ENCODE measurements at regions not wholly inside any gene's neighbourhood (a gene's known extent, or its start where the extent isn't known, plus 50 kb on each side); places are given as distances from the start of the nearest gene placed in this dataset.
"Not testable (repeated sequence)": the region's sequence is repeated elsewhere in the genome, so short reads cannot be mapped to it uniquely, and the experiment has no call there.

DNA sequence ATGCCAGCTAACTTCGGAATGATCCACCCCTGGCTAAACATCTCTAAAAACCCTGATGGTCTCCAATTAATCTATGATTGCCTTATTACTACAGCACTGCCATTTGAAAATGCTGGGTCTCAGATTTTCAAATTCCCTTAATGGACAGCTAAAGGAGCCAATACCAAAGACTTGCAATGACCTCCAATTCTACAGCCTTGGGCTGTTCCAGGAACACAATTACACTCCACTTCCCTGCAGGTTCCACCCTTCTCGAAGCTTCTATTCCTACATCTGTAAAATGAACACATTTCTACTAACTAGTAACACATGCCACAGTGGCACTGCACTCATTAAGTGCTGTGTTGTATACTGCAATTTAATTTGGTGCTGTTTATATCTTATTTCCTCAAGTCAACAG is 85.7 kb upstream of the AK4 start:
- DNase-seq (ENCODE audit: low spot score) = no peak

DNA sequence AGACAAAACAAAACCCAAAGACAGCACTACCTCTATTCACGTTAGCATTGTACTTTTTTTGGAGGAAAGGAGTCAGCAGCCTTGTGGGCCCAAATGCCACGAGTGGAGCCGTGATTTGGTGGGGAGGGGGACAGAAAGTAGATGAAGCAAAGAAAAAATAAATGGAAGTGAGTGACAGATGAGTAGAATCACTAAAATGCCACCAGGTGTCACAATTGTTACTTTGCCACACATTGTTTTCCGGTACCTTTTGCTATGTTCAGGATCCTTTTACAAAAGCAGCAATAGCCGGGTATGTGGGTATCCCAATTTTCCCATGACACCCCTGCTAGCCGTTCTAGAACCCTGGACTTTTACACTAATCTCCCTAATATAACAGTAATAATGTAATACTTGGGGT is 85.0 kb upstream of the AK4 start:
- DNase-seq (ENCODE audit: low spot score) = no peak

DNA sequence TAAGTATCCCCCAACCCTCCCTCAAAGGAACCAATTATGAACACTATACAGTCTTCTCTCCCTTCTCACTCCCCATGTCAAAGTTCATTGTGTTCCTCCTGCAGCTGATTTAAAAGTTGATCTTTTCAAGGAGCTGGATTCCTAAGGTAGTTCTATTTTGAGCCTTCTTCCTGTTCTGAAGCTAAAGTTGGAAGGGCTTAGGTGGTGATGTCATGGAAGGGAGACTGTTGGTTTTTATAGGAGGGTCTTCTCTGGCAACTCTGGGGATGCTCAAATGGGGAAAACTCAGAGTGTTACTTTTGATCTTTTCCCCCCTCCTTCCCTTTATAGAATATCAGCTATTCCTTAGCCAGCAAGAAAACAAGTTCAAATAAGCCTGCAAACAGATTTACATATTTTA is 83.0 kb upstream of the AK4 start:
- DNase-seq (ENCODE audit: low spot score) = no peak

DNA sequence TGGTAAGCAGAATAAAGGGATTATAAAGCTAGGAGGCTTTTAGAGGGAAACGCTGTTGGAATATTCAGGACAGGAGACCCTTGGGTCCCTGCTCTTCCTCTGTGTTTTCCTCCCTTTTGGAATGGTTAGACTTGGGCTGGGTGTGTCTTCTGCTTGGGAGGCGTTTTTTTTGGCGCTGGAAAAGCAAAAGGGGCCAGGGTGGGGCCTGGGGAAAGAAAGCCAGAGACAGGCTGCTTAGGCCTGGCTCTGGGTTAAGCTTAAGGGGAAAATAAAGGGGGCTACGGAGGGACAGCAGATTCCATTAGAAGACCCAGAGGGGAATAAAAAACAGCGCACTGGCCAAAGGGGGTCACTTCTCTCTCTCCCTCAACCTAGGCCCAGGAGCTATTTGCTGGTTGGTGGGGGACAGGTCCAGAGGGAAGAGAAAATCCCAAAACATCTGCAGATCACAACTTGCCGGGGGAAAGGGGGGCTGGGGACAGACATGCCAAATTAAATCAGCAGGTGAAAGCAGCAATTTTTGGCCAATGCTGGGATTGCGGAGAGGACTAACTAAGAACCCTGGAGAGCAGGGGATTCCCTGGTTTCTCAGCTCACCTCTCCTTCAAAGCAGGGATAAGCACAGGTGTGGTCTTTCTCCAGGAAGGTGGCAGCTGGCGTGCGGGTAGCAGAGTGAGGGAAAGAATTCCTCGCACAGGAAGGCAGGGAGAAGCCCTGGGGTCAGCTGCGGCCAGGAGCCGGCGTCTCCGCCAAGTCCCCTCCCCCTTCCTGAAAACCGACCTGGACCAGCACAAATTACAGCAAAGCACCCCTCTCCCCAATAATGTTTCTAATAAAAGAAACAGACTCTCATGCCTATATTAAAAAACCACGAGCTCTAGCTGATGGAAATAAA is 82.2 kb upstream of the AK4 start:
- no peak for DNase-seq (ENCODE audit: low spot score)

DNA sequence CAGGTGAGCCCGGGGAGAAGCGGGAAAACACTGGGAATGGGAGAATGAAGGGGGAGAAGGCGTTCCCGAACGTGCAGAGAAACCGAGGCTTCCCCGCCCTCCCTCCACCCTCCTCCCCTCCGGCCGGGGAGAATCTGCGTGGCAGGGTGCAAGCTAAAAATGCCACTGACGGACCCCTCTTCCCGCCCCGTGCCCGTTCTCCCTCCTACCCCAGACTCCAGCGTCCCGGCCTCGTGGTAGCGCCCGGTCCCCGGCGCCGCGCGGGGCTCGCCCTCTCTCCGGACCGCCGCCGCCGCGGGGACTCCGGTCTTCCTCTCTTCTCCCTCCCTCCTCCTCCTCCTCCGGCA is 81.6 kb upstream of the AK4 start:
- no peak for DNase-seq (ENCODE audit: low spot score)

DNA sequence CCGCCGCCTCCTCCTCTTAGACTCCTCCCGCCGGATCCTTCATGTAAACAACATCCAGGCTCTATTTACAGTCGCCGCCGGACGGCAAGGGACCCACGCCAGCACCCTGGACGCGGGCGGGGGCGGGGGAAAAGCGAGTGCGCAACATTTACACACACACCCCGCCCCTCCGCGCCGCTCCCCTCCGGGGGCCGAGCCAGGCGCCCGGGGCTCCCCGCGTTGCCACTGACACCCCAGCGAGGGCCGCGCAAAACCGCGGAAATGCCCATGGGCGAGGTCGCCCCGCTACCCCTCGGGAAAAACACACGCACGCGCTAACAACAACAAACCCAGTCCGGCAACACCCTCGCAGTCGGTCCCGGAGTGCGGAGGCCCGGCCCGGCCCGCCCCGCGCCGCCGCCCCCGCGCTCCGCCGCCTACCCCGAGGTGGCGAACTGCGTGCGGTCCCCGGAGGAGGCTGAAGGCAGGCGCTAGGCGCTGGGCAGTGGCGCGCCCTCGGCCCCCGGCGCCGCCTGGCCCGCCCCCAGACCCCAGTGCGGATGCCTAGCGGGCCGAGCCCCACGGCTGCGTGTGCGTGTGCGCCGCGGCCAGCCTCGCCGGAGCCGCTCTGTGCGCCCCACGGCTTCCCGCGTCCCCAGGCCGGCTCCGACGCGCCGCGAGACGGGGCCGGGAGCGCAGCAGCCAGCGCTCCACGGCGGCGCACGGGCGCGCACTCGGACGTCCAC is 81.1 kb upstream of the AK4 start:
- DNase-seq (ENCODE audit: low spot score) = peak; percentile 92

DNA sequence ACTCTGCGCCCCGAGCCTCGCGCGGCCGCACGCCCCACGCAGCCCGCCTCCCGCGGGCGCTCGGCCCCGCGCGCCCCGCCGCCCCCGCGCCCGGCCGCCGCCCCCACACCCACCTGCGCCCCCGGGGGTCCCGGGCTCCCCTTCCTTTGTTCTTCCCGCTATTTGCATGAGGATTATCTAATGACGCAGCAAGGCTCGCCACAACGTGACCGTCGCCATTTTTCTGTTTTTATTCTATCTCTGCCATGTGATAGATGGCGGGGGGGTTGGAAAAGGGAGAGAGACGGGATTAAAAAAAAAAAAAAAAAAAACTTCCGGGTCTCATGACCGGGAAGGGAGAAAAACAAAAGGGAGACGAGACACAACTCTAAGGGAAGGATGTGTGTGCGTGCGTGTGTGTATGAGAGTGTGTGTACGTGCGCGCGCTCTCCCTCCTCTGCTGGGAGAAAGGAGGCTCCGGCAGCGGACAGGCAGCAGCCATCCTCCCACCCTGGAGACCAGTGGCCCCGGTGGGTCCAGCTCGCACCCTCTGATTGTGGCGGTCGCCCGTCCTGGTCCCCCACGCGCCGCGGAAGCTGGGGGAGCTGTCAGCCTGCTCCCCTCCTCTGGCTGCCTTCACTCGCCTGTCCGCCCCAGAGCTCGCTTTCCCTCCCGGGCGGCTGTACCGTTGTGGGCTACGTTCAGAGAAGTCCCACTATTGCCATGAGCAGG is 80.4 kb upstream of the AK4 start:
- peak; percentile 87 for DNase-seq (ENCODE audit: low spot score)

DNA sequence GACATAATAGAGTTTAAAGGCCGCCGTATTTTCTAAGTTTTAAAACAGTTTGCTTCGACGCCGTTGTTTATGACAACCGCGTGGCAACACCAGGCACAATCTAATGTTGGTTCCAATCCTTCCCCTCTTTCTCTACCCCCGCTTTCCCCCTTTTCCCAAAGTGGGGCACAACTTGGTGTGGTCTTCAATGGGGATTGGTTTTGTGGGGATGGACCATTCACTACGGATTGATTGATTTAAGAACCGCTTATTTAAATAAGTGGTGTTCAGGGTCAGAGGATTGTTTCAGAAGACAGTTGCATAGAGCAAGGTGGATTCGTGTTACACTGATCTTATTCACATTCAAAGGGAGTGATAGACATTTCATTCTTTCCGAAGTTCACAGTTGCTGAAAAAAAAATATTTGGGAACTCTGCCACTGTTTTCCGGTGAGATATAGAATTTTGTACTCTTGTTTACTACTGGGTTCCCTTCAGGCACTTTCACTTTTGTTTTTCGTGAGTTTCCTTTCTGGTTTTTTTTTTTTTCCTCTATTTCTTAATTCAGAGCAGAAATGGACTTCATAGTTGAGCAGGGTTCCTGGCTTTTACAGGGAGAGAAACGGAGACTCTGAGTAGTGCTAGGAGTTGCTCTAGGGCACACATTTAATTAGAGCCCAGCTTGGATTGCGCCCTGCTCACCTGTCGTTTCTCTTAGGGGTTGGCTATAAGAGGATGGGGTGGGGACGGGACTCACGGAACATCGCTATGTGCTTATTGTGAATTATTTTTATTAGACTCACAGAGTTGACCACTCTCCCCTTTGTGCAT is 79.6 kb upstream of the AK4 start:
- no peak for DNase-seq (ENCODE audit: low spot score)

DNA sequence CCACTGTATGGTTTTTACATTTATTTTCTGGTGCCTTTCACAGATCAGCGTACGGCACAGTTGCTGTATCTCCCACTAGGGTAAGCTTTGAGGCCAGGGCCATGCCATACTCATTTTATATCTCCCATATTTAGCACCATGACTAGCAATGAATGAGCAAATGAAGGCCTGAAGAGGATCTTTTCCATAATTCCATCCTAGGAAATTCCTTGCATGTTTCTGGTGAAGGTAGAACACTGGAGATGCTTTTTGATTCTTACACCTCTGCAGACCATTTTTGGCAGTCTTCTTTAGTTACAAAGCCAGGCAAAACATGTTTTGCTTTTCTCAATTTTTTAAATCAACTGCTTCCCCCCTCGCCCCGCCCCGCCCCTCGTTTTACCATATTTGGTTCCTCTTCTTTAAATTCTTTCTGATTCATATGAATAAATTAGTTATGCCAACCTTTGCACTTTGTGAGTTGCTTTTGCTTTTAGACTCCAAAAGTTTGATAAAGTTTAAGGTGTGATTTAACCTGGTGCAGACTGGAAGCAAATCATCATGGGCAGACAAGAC is 78.9 kb upstream of the AK4 start:
- DNase-seq (ENCODE audit: low spot score) = no peak

DNA sequence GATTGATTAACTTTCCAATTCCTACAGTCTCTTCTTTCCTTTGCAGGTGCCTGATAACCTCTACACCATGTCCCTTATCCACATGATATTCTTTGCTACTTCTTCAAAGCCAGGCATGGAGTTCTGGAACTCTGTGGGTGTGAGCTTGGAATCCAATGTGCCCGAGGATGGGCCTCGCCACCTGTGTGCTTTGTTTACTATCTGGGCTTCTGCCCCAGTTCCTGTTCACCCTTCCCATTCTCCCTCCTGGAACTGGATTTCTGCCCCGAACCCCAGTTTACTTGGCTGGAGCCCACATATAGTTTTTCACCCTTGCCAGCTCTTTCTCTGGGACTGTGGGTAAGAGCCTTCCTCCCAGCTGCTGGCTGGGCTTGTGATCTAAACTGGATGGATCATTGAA is 75.2 kb upstream of the AK4 start:
- no peak for DNase-seq (ENCODE audit: low spot score)

DNA sequence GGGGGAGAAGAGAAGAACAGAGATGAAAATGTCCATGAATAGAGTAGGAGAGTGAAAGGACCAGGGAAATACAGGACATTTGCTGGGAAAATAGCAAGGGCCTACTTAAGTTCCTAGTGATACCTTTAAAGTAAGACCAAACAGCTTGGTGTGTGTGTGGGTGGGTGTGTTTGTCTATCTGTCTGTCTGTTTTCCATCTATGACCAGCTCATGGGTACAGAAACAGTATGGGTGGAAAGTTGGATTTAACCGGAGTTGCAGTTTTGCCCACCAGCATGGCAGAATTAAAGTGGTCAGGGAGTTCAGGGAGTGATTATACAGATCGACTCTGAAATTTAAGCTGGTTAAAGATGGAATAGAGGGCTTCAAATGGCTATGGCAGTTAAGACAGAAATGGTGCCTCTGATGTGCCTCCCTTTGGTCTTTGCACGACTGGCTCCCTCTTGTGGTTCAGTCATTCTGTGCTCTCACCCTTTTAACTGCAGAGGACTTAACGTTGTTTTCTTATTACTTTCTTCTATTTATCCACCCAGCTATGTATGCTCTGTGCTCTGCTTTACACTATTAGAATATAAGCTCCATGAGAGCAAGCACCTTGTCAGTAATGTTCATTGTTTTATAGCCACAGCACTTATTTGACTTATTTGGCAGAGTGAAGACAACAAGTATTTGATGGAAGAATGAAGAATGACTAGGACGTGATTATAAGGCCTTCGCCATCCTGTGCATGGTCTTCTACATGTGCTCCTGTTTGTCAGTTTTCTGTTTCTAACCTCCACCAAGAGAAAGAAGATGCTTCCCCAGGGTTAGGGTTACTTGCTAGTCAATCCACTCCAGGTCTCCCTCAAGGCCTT is 72.7 kb upstream of the AK4 start:
- DNase-seq (ENCODE audit: low spot score) = peak; percentile 83

DNA sequence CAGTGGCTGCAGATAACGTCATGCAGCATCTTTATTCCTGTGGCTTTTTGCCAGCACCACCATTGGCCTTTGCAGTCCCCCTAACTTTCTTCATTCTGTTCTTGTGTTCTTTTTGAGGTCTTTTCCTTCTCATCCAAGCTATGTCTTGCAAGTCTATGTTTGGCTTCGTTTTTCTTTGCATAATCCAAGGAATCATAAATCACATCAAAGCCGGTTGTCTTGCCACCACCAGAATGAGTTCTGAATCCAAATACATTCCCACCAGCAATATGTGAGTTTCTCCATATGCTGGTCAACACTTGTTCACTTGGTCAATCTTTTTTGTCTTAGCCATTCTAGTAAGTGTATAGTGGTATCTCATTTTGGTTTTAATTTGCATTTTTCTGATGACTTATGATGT is 70.6 kb upstream of the AK4 start:
- DNase-seq (ENCODE audit: low spot score) = no peak

DNA sequence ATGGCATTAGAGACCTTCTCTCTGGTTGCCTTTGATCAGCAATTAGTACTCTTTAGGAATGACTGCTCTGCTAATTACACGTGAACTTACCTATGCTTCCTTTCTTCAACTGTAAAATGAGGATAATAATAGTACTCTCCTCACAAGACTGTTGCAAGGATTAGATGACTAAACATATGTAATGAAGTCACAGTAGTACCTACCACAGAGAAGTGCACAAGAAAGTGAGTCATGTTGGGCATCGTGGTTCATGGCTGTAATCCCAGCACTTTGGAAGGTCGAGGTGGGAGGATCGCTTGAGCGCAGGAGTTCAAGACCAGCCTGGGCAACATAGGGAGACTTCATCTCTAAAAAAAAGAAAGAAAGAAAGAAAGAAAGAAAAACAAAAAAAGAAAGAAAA is 68.1 kb upstream of the AK4 start:
- DNase-seq (ENCODE audit: low spot score) = no peak

DNA sequence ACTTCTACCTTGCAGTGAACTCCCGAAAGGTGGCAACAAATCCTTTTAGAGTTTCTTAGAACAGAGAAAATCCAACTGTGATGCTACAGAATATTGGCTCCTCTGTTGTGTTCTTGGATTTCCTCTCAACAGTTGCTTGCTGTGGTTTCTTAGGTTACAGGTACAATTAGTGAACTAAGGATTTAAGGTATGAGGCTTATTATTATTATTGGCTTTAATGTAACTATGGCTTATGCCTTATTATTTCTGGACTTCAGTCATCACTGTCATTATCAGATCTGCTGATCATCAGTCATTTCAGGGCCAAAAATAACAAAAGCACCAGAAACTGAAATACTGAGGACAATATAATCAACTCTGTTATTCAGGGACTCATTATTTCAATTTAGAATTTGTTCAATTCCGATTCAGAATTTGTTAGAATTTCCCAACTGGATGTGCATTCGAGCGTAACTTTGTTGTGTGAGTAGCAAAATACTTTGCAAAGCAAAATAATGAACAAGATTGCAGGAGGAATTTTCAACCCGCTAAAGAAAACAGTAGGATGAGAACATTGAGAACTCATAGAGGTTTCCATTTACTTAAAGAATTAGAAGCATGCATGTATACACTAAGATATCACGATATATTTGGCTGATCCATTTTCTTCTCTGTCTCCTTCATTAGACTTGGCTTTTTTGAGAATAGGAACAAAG is 65.5 kb upstream of the AK4 start:
- DNase-seq (ENCODE audit: low spot score) = no peak

DNA sequence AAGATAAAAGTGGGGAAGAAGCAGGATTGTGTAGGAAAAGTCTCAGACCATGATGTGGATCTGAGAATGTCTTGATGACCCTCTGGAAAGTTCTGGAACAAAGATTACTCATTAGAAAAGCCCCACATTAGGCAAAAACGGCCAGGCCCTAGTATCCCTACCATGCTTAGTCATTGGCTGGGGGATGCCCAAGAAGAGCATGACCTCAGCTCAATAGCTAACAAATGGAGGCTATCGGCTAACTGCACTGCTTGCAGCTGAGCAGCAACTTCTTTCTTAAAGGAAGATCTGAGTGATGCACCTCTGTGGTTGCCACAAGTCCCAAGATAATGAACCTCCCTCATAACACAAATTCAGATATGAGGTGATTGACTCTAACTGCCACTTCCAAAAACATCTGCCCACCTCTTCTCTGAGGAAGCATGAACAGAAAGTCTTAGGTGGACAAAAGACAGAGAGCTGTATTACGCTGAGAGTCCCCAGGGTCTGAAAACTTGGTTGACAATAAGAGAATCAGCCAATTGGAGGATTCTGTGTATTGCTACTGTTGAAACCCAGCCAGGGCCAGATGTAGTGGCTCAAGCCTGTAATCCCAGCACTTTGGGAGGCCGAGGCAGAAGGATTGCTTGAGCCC is 64.6 kb upstream of the AK4 start:
- DNase-seq (ENCODE audit: low spot score) = no peak

DNA sequence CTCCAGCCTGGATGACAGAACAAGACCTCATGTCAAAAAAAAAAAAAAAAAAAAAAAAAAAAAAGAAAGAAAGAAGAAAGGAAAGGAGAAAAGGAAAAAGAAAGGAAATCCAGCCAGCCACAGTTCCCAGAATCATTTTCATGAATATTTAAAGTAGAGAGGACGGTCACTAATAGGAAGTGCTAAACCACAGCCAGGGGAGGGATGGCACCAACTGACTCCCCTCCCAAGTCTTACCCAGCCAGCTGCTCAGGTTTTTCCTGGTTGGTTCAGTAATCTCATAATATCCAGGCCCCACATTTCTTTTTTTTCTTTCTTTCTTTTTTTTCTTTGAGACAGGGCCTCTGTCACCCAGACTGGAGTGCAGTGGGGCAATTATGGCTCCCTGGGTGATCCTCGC is 63.9 kb upstream of the AK4 start:
- no peak for DNase-seq (ENCODE audit: low spot score)

DNA sequence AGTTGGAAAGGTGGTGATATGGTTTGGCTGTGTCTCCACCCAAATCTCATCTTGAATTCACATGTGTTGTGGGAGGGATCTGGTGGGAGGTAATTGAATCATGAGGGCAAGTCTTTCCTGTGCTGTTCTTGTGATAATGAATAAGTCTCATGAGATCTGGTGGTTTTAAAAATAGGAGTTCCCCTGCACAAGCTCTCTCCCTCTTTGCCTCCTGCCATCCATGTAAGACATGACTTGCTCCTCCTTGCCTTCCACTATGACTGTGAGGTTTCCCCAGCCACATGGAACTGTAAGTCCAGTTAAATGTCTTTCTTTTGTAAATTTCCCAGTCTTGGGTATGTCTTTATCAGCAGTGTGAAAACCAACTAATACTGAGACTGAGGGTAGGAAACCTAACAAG is 60.5 kb upstream of the AK4 start:
- DNase-seq (ENCODE audit: low spot score) = not testable (repeated sequence)

DNA sequence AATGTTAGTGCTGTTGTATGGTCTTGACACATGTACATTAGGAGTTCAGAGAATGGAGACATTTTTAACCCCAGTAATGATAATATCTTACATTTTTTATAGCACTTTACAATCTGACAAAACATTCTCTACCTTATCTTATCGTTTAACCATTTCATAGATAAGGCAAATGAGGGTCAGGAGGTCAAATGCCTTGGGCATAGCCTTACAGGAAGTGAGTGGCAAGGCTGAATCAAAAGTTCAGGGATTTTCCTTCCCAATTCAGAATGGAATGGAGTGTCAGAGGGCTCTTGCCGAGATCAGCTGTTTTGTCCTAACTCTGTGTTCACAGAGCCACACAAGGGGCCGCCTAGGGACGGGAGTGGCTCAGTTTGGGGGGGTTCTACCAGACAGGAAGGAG is 57.6 kb upstream of the AK4 start:
- DNase-seq (ENCODE audit: low spot score) = no peak

DNA sequence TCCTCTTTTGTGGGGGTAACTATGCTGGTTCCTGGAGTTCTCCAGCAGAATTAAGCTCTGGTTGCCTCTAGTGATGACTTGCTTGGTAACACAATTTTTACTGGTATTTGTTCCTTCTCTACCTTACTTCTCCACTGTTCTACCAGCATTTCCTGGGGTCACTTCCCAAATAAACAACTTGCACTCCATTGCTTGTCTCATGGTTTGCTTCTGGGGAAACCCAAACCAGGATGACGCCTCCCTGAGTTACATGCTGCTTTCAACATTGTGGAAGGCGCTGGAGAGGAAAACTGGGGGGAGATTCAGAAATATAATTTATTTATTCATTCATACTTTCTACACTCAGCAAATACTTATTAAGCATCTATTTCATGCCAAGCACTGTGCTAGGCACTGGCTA is 55.3 kb upstream of the AK4 start:
- DNase-seq (ENCODE audit: low spot score) = no peak

DNA sequence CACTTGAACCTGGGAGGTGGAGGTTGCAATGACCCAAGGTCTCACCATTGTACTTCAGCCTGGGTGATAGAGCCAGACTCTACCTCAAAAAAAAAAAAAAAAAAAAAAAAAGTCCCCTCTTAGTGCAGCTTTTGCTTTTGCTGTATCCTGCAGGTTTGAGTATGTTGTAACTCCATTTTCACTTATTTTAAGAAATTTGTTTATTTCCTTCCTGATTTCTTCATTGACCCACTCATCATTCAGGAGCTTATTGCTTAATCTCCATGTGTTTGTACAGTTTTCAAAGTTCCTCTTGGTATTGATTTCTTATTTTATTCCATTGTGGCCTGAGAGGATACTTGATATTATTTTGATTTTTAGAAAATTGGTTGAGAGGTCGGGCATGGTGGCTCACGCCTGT is 50.9 kb upstream of the AK4 start:
- DNase-seq (ENCODE audit: low spot score) = no peak

Data from Ammon's horn (tissue), 1 donor.